HCT116 (cell line): ENCODE measurements at regions not wholly inside any gene's neighbourhood (a gene's known extent, or its start where the extent isn't known, plus 50 kb on each side); places are given as distances from the start of the nearest gene placed in this dataset.

Source experiments
- ATAC-seq: fragments of 200-7000 bp; cut with Tn5 transposase; 2 replicates; pipeline ENCODE4 v1.9.1; 2020; ENCODE audit warnings: mild to moderate bottlenecking, moderate library complexity
- BruUV-seq: library from RNA; stranded (reverse); fragments of 400-500 nt; replicated peaks from 2 replicates; lab custom pipeline; 2021; lab: Mats Ljungman, UMichigan
- CTCF ChIA-PET: fragments of 300-600 bp; sonication (Branson Sonifier 250); formaldehyde crosslinking; loops from one replicate; lab custom pipeline; 2021; ENCODE audit warnings: antibody characterized with exemption; lab: Charles Lee
- POLR2A ChIA-PET: fragments of 300-600, 350-600 bp; sonication (Branson Sonifier 250); formaldehyde crosslinking; loops from one replicate; lab custom pipeline; 2021; ENCODE audit warnings: antibody characterized with exemption; lab: Charles Lee
- RAD21 ChIA-PET, 2 experiments: fragments of 300-600 bp; sonication (Branson Sonifier 250); formaldehyde crosslinking; loops; one replicate each; lab custom pipeline; 2023; ENCODE audit warnings: low total read pairs in 2 of 2; ENCODE audit not compliant: uncharacterized antibody in 2 of 2, unreplicated experiment in 2 of 2, low non-redundant PET in 1 of 2; lab: Charles Lee
- DNase-seq: peaks from one replicate; pipeline ENCODE4 v3.0.0-alpha.2; 2010; ENCODE audit warnings: low read depth, low spot score
- H2AFZ ChIP-seq: fragments of 200-600 bp; shearing (Covaris generic), sonication (generic); 2 replicates; pipeline ENCODE4 v1.6.1; 2017; ENCODE audit warnings: low read depth, mixed run types, mixed read lengths, antibody characterized with exemption, low read length; ENCODE audit not compliant: poor library complexity, severe bottlenecking
- H3K27ac ChIP-seq: 2 replicates; pipeline ENCODE4 v1.5.1; 2012; ENCODE audit warnings: low read depth, low read length
- H3K27me3 ChIP-seq: fragments of 200-600 bp; sonication (generic); 2 replicates; pipeline ENCODE4 v1.6.1; 2016; ENCODE audit warnings: mixed run types, low read length, mixed read lengths; ENCODE audit not compliant: insufficient read depth
- H3K36me3 ChIP-seq, 2 experiments: fragments of 200-500 bp in 1 of 2; fragments of 200-600 bp in 1 of 2; sonication (Bioruptor generic) in 1 of 2; sonication (generic) in 1 of 2; 2 replicates each; pipeline versions ENCODE4 v1.5.1 to v1.6.1; 2014 to 2016; ENCODE audit warnings: low read length in 2 of 2, inconsistent platforms in 1 of 2, mixed read lengths in 1 of 2, mixed run types in 1 of 2; ENCODE audit not compliant: insufficient read depth in 2 of 2, control insufficient read depth in 1 of 2
- H3K4me1 ChIP-seq, 2 experiments: fragments of 200-600 bp in 1 of 2; sonication (generic) in 1 of 2; 2 replicates each; pipeline versions ENCODE4 v1.5.1 to v1.6.1; 2012 to 2017; ENCODE audit warnings: low read length in 2 of 2, inconsistent platforms in 1 of 2, mild to moderate bottlenecking in 1 of 2, mixed read lengths in 1 of 2, mixed run types in 1 of 2, moderate library complexity in 1 of 2; ENCODE audit not compliant: insufficient read depth in 2 of 2, control insufficient read depth in 1 of 2
- H3K4me2 ChIP-seq: fragments of 200-600 bp; sonication (generic); 2 replicates; pipeline ENCODE4 v1.6.1; 2017; ENCODE audit warnings: mixed run types, low read length, mixed read lengths
- H3K4me3 ChIP-seq, 2 experiments: fragments of 200-600 bp in 1 of 2; sonication (generic) in 1 of 2; replicated peaks in 1 of 2; 2 replicates each; pipeline ENCODE4 v1.5.1; 2011 to 2016; ENCODE audit warnings: low read length in 2 of 2, control low read depth in 1 of 2, low read depth in 1 of 2, mild to moderate bottlenecking in 1 of 2, mixed read lengths in 1 of 2, mixed run types in 1 of 2
- H3K79me2 ChIP-seq: fragments of 200-600 bp; sonication (generic); 2 replicates; pipeline ENCODE4 v1.6.1; 2017; ENCODE audit warnings: mild to moderate bottlenecking, mixed run types, low read length, moderate library complexity, mixed read lengths; ENCODE audit not compliant: insufficient read depth
- H3K9ac ChIP-seq: fragments of 200-600 bp; sonication (generic); 2 replicates; pipeline ENCODE4 v1.6.1; 2016; ENCODE audit warnings: low read length, mixed read lengths
- H3K9me2 ChIP-seq: fragments of 200-600 bp; sonication (generic), shearing (Covaris generic); 2 replicates; pipeline ENCODE4 v1.6.1; 2017; ENCODE audit warnings: mixed run types, mild to moderate bottlenecking, moderate library complexity; ENCODE audit not compliant: insufficient read depth
- H3K9me3 ChIP-seq, 2 experiments: fragments of 200-500 bp in 1 of 2; fragments of 200-600 bp in 1 of 2; sonication (Bioruptor generic) in 1 of 2; sonication (generic) in 1 of 2; 2 replicates each; pipeline ENCODE4 v1.6.1; 2014 to 2017; ENCODE audit warnings: low read length in 2 of 2, mixed read lengths in 2 of 2, inconsistent platforms in 1 of 2, low read depth in 1 of 2, mild to moderate bottlenecking in 1 of 2, mixed run types in 1 of 2, moderate library complexity in 1 of 2; ENCODE audit not compliant: control insufficient read depth in 1 of 2, insufficient read depth in 1 of 2
- H4K20me1 ChIP-seq: fragments of 200-600 bp; sonication (generic), shearing (Covaris generic); 2 replicates; pipeline ENCODE4 v1.6.1; 2017; ENCODE audit warnings: mixed run types, mild to moderate bottlenecking, moderate library complexity; ENCODE audit not compliant: insufficient read depth
- CBX3 ChIP-seq: IDR thresholded peaks from 2 replicates; pipeline ENCODE4 v1.6.1; 2012; ENCODE audit warnings: low read depth
- CEBPB ChIP-seq: IDR thresholded peaks from 2 replicates; pipeline ENCODE4 v1.6.1; 2012; ENCODE audit warnings: low read depth
- ELF1 ChIP-seq: IDR thresholded peaks from 2 replicates; pipeline ENCODE4 v1.6.1; 2012; ENCODE audit warnings: low read depth, borderline replicate concordance
- FOSL1 ChIP-seq: IDR thresholded peaks from 2 replicates; pipeline ENCODE4 v1.6.1; 2012; ENCODE audit warnings: low read depth
- JUND ChIP-seq: IDR thresholded peaks from 2 replicates; pipeline ENCODE4 v1.6.1; 2012
- POLR2A ChIP-seq: IDR thresholded peaks from 2 replicates; pipeline ENCODE4 v1.7.0; 2011; ENCODE audit warnings: borderline replicate concordance; ENCODE audit not compliant: insufficient read depth, insufficient read length; ENCODE audit errors: extremely low read depth
- POLR2AphosphoS5 ChIP-seq: IDR thresholded peaks from 2 replicates; pipeline ENCODE4 v1.6.1; 2011; ENCODE audit warnings: mild to moderate bottlenecking, low read depth, low read length, moderate library complexity
- RAD21 ChIP-seq: IDR thresholded peaks from 2 replicates; pipeline ENCODE4 v1.6.1; 2012; ENCODE audit warnings: low read depth, mild to moderate bottlenecking
- SIN3A ChIP-seq: IDR thresholded peaks from 2 replicates; pipeline ENCODE4 v1.6.1; 2012; ENCODE audit warnings: low read depth
- SP1 ChIP-seq: IDR thresholded peaks from 2 replicates; pipeline ENCODE4 v1.6.1; 2012; ENCODE audit warnings: low read depth
- TCF7L2 ChIP-seq: IDR thresholded peaks from 2 replicates; pipeline ENCODE4 v1.7.0; 2011; ENCODE audit warnings: borderline replicate concordance, inconsistent platforms; ENCODE audit not compliant: insufficient read depth, insufficient read length; ENCODE audit errors: extremely low read depth
- ZFX ChIP-seq: fragments of 450-650 bp; IDR thresholded peaks from 2 replicates; pipeline ENCODE4 v1.6.1; 2017
- ZNF274 ChIP-seq: fragments of 200-500 bp; sonication (Bioruptor generic); IDR thresholded peaks from 2 replicates; pipeline ENCODE4 v1.6.1; 2014; ENCODE audit warnings: mild to moderate bottlenecking, low read depth, low read length, inconsistent platforms
- intact Hi-C: fragments of 100-400 bp; cut with micrococcal nuclease; formaldehyde crosslinking; loops from 2 replicates; pipeline ENCODE4 v1.10.0; 2022
- TF ChIP-seq, protein P1 (sequence below): IDR thresholded peaks from 2 replicates; pipeline ENCODE4 v1.6.1; 2011; ENCODE audit warnings: mild to moderate bottlenecking, low read length, moderate library complexity; ENCODE audit not compliant: insufficient replicate concordance; ENCODE audit errors: extremely low read depth

- no peaks in the 10 kb centered on the region for H3K4me1 ChIP-seq
- DNase-seq = no peak
- ATAC-seq = no peak
- no peaks in the 10 kb centered on the region for H3K79me2 ChIP-seq
- no peaks in the 10 kb centered on the region for H4K20me1 ChIP-seq
- no peaks in the 10 kb centered on the region for H3K9me2 ChIP-seq
- no peaks in the 10 kb centered on the region for H3K9me3 ChIP-seq
- no peaks in the 10 kb centered on the region for H3K27me3 ChIP-seq
- no peak overlapping the region for H3K9ac ChIP-seq
- CTCF ChIA-PET = no interaction called here
- BruUV-seq = no TSS peak
- no peaks in the 10 kb centered on the region for H3K36me3 ChIP-seq
- POLR2A ChIA-PET = no interaction called here
- TF ChIP-seq TCF7L2 = no peak
- no peak for TF ChIP-seq ELF1
- TF ChIP-seq FOSL1 = no peak
- TF ChIP-seq ZFX = no peak
- TF ChIP-seq POLR2A = no peak
- TF ChIP-seq JUND = no peak
- TF ChIP-seq SIN3A = no peak
- TF ChIP-seq CEBPB = no peak
- TF ChIP-seq CBX3 = no peak
- no peak for TF ChIP-seq SP1
- no peak for TF ChIP-seq RAD21
- TF ChIP-seq, protein P1, sequence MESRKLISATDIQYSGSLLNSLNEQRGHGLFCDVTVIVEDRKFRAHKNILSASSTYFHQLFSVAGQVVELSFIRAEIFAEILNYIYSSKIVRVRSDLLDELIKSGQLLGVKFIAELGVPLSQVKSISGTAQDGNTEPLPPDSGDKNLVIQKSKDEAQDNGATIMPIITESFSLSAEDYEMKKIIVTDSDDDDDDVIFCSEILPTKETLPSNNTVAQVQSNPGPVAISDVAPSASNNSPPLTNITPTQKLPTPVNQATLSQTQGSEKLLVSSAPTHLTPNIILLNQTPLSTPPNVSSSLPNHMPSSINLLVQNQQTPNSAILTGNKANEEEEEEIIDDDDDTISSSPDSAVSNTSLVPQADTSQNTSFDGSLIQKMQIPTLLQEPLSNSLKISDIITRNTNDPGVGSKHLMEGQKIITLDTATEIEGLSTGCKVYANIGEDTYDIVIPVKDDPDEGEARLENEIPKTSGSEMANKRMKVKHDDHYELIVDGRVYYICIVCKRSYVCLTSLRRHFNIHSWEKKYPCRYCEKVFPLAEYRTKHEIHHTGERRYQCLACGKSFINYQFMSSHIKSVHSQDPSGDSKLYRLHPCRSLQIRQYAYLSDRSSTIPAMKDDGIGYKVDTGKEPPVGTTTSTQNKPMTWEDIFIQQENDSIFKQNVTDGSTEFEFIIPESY = no peak
- no peak for TF ChIP-seq POLR2AphosphoS5
- no peak for TF ChIP-seq ZNF274
- intact Hi-C loops = no loop called here
- RAD21 ChIA-PET = interaction anchor here in 1 of 2 experiments (0.7 kb wide), 1 partner anchor 316 kb away, joined by 3 read pairs; no protein-coding TSS in a partner anchor
- no peak overlapping the region for H3K4me2 ChIP-seq
- H2AFZ ChIP-seq = no peak overlapping the region
- H3K27ac ChIP-seq = no peak overlapping the region
- H3K4me3 ChIP-seq = no peak overlapping the region
Measured at GRCh38 chr12:45166056-45166455, 49.8 kb upstream of the ANO6 start.
